ENCODE measurements at regions not wholly inside any gene's neighbourhood (a gene's known extent, or its start where the extent isn't known, plus 50 kb on each side); places are given as distances from the start of the nearest gene placed in this dataset.

DNA sequence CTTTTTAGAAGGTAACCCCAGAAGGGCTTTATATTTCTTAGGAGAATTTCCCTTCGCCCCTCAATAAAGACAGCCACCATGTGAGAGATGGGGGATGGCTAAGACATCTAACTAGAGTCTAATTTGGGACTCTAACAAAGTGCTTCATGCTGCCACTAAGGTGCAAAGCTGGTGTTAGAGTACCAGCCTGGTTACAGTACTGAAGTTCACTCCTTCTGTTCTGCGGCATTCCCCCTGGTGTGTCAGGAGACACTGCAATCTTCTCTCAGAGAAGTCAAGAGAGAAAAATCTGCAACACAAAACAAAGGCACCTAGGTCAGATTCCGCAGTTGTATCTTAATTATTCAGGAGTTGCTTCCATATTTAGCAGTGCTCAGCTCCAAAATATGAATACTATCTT is 603.0 kb upstream of the CADM1 start:
- no peak for TF ChIP-seq EP300 (IDR thresholded peaks at IDR 0.05)
- TF ChIP-seq, protein P1, sequence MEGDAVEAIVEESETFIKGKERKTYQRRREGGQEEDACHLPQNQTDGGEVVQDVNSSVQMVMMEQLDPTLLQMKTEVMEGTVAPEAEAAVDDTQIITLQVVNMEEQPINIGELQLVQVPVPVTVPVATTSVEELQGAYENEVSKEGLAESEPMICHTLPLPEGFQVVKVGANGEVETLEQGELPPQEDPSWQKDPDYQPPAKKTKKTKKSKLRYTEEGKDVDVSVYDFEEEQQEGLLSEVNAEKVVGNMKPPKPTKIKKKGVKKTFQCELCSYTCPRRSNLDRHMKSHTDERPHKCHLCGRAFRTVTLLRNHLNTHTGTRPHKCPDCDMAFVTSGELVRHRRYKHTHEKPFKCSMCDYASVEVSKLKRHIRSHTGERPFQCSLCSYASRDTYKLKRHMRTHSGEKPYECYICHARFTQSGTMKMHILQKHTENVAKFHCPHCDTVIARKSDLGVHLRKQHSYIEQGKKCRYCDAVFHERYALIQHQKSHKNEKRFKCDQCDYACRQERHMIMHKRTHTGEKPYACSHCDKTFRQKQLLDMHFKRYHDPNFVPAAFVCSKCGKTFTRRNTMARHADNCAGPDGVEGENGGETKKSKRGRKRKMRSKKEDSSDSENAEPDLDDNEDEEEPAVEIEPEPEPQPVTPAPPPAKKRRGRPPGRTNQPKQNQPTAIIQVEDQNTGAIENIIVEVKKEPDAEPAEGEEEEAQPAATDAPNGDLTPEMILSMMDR (IDR thresholded peaks at IDR 0.05): no peak
